IMR-90 (cell line): ENCODE measurements at regions not wholly inside any gene's neighbourhood (a gene's known extent, or its start where the extent isn't known, plus 50 kb on each side); places are given as distances from the start of the nearest gene placed in this dataset.

Experiments used
- ATAC-seq: fragments of 200-7000 bp; cut with Tn5 transposase; 2 replicates; pipeline ENCODE4 v1.9.1; 2020; ENCODE audit warnings: low read depth, mild to moderate bottlenecking, moderate library complexity
- BruUV-seq: library from RNA; stranded (reverse); fragments of 400-500 nt; replicated peaks from 2 replicates; lab custom pipeline; 2021; lab: Mats Ljungman, UMichigan
- CTCF ChIA-PET: fragments of 300-600 bp; formaldehyde crosslinking; extraction: SDS; loops from one replicate; lab custom pipeline; 2021; ENCODE audit warnings: antibody characterized with exemption; lab: Yijun Ruan, JAX
- POLR2A ChIA-PET: fragments of 300-600 bp; sonication (Branson Sonifier 250); formaldehyde crosslinking; loops from one replicate; lab custom pipeline; 2022; ENCODE audit warnings: antibody characterized with exemption; ENCODE audit not compliant: unreplicated experiment; lab: Charles Lee
- DNase-seq: peaks from one replicate; pipeline ENCODE4 v3.0.0; 2013
- H2AFZ ChIP-seq: replicated peaks from 2 replicates; pipeline ENCODE3; 2013; ENCODE audit warnings: low read length, mild to moderate bottlenecking; ENCODE audit not compliant: poor library complexity
- H2AK5ac ChIP-seq: 2 replicates; pipeline ENCODE4 v1.6.1; 2013; ENCODE audit warnings: low read depth, low read length, inconsistent platforms
- H2AK9ac ChIP-seq: replicated peaks from 2 replicates; pipeline ENCODE3; 2013; ENCODE audit warnings: mild to moderate bottlenecking, low read depth, low read length, moderate library complexity; ENCODE audit not compliant: poor library complexity
- H2BK120ac ChIP-seq: 2 replicates; pipeline ENCODE4 v1.6.1; 2013; ENCODE audit warnings: low read depth, low read length, inconsistent platforms
- H2BK15ac ChIP-seq: 3 replicates; pipeline ENCODE4 v1.6.1; 2013; ENCODE audit warnings: low read depth, low read length, inconsistent platforms
- H2BK20ac ChIP-seq: 2 replicates; pipeline ENCODE4 v1.6.1; 2013; ENCODE audit warnings: low read depth, mild to moderate bottlenecking, inconsistent platforms, low read length, moderate library complexity
- H2BK5ac ChIP-seq: 2 replicates; pipeline ENCODE4 v1.6.1; 2013; ENCODE audit warnings: mild to moderate bottlenecking, low read depth, low read length, inconsistent platforms; ENCODE audit not compliant: poor library complexity, severe bottlenecking
- H3K14ac ChIP-seq: replicated peaks from 2 replicates; pipeline ENCODE4 v1.6.1; 2013; ENCODE audit warnings: low read depth, low read length, inconsistent platforms
- H3K18ac ChIP-seq: 2 replicates; pipeline ENCODE4 v1.6.1; 2013; ENCODE audit warnings: low read depth, low read length, control low read depth
- H3K23ac ChIP-seq: 2 replicates; pipeline ENCODE4 v1.6.1; 2013; ENCODE audit warnings: low read depth, low read length, inconsistent platforms
- H3K27ac ChIP-seq: 2 replicates; pipeline ENCODE4 v1.5.1; 2013; ENCODE audit warnings: mild to moderate bottlenecking, control low read depth, low read length; ENCODE audit not compliant: insufficient read depth
- H3K27me3 ChIP-seq: 2 replicates; pipeline ENCODE4 v1.6.1; 2013; ENCODE audit warnings: low read length; ENCODE audit not compliant: control insufficient read depth, insufficient read depth
- H3K36me3 ChIP-seq: 2 replicates; pipeline ENCODE4 v1.6.1; 2013; ENCODE audit warnings: low read length, mixed read lengths; ENCODE audit not compliant: control insufficient read depth, insufficient read depth
- H3K4ac ChIP-seq: 2 replicates; pipeline ENCODE4 v1.6.1; 2013; ENCODE audit warnings: low read depth, low read length, inconsistent platforms
- H3K4me1 ChIP-seq: 2 replicates; pipeline ENCODE4 v1.6.1; 2013; ENCODE audit warnings: low read length, mixed read lengths; ENCODE audit not compliant: control insufficient read depth, insufficient read depth
- H3K4me2 ChIP-seq: 2 replicates; pipeline ENCODE4 v1.6.1; 2013; ENCODE audit warnings: low read depth, mild to moderate bottlenecking, control low read depth, low read length, moderate library complexity
- H3K4me3 ChIP-seq: 2 replicates; pipeline ENCODE4 v1.5.1; 2013; ENCODE audit warnings: low read depth, mild to moderate bottlenecking, control low read depth, low read length, moderate library complexity; ENCODE audit not compliant: insufficient read depth
- H3K56ac ChIP-seq: 2 replicates; pipeline ENCODE4 v1.6.1; 2013; ENCODE audit warnings: low read length, inconsistent platforms; ENCODE audit not compliant: insufficient read depth; ENCODE audit errors: extremely low read depth
- H3K79me1 ChIP-seq, 2 experiments: 2 replicates each; pipeline ENCODE4 v1.6.1; 2013; ENCODE audit warnings: low read length in 2 of 2, inconsistent platforms in 1 of 2, low read depth in 1 of 2
- H3K9ac ChIP-seq: 2 replicates; pipeline ENCODE4 v1.6.1; 2013; ENCODE audit warnings: low read depth, low read length, control low read depth
- H3K9me1 ChIP-seq: 2 replicates; pipeline ENCODE4 v1.6.1; 2013; ENCODE audit warnings: low read length, inconsistent platforms; ENCODE audit not compliant: insufficient read depth
- H3K9me3 ChIP-seq: 2 replicates; pipeline ENCODE4 v1.6.1; 2013; ENCODE audit warnings: low read length; ENCODE audit not compliant: control insufficient read depth, insufficient read depth
- H4K20me1 ChIP-seq: 2 replicates; pipeline ENCODE4 v1.6.1; 2013; ENCODE audit warnings: low read length, inconsistent platforms; ENCODE audit not compliant: insufficient read depth
- H4K5ac ChIP-seq: 2 replicates; pipeline ENCODE4 v1.6.1; 2013; ENCODE audit warnings: mild to moderate bottlenecking, low read depth, low read length, control low read depth
- H4K8ac ChIP-seq, 2 experiments: 2 replicates each; pipeline ENCODE4 v1.6.1; 2013; ENCODE audit warnings: low read depth in 2 of 2, low read length in 2 of 2, control low read depth in 1 of 2, inconsistent platforms in 1 of 2
- H4K91ac ChIP-seq: 2 replicates; pipeline ENCODE4 v1.6.1; 2013; ENCODE audit warnings: low read depth, low read length, inconsistent platforms; ENCODE audit not compliant: insufficient read depth
- BHLHE40 ChIP-seq: fragments of 150-350 bp; IDR thresholded peaks from 2 replicates; pipeline ENCODE4 v1.6.1; 2016; ENCODE audit warnings: mild to moderate bottlenecking, low read depth, low read length
- CHD1 ChIP-seq: IDR thresholded peaks from 2 replicates; pipeline ENCODE4 v1.6.1; 2012; ENCODE audit warnings: low read depth, low read length, improper control_type of control experiment
- FOS ChIP-seq: fragments of 150-350 bp; IDR thresholded peaks from 2 replicates; pipeline ENCODE4 v1.6.1; 2016; ENCODE audit warnings: low read depth, low read length
- MAFK ChIP-seq: IDR thresholded peaks from 2 replicates; pipeline ENCODE4 v1.6.1; 2012; ENCODE audit warnings: low read depth, low read length, improper control_type of control experiment
- MAZ ChIP-seq: IDR thresholded peaks from 2 replicates; pipeline ENCODE4 v1.6.1; 2012; ENCODE audit warnings: low read depth, mild to moderate bottlenecking, low read length, improper control_type of control experiment, moderate library complexity, borderline replicate concordance
- NFE2L2 ChIP-seq: fragments of 150-350 bp; IDR thresholded peaks from 2 replicates; pipeline ENCODE4 v1.6.1; 2016; ENCODE audit warnings: low read depth, mild to moderate bottlenecking, low read length
- POLR2A ChIP-seq: IDR thresholded peaks from 2 replicates; pipeline ENCODE4 v1.6.1; 2012; ENCODE audit warnings: mild to moderate bottlenecking, low read depth, low read length
- RAD21 ChIP-seq: IDR thresholded peaks from 2 replicates; pipeline ENCODE4 v1.6.1; 2012; ENCODE audit warnings: low read length, improper control_type of control experiment
- RCOR1 ChIP-seq: IDR thresholded peaks from 2 replicates; pipeline ENCODE4 v1.6.1; 2012; ENCODE audit warnings: mild to moderate bottlenecking, low read length, improper control_type of control experiment; ENCODE audit not compliant: insufficient replicate concordance
- RFX5 ChIP-seq: IDR thresholded peaks from 2 replicates; pipeline ENCODE4 v1.8.0; 2012; ENCODE audit warnings: low read depth, mild to moderate bottlenecking, low read length, moderate library complexity
- SMC3 ChIP-seq: fragments of 150-350 bp; IDR thresholded peaks from 2 replicates; pipeline ENCODE4 v1.6.1; 2016; ENCODE audit warnings: low read depth, mild to moderate bottlenecking, antibody characterized with exemption, low read length, moderate library complexity
- WGBS, 2 experiments: methylation state at CpG; one replicate each; pipeline versions ENCODE4 v1.1.5 to v1.1.7; 2013; ENCODE audit warnings: missing lambda C conversion rate in 2 of 2; ENCODE audit not compliant: insufficient read length in 1 of 2; ENCODE audit errors: extremely low coverage in 2 of 2; 5-methylcytosine and 5-hydroxymethylcytosine counted together
- dilution Hi-C: fragments of 300-500 bp; cut with HindIII; formaldehyde crosslinking; loops from one replicate; pipeline ENCODE4 v1.14.3; 2018; ENCODE audit warnings: low sequenced_read_pairs; ENCODE audit not compliant: unreplicated experiment
- in situ Hi-C: fragments of 300-500 bp; cut with MboI; formaldehyde crosslinking; loops from 3 replicates; pipeline ENCODE4 v1.14.3; 2019; ENCODE audit warnings: low sequenced_read_pairs, inconsistent platforms, mixed read lengths
- intact Hi-C: fragments of 100-400 bp; cut with micrococcal nuclease; formaldehyde crosslinking; loops from 2 replicates; pipeline ENCODE4 v1.10.0; 2022
- TF ChIP-seq, protein P1 (sequence below): conservative IDR thresholded peaks from 2 replicates; pipeline ENCODE4 v1.5.1; 2012; ENCODE audit warnings: mild to moderate bottlenecking, low read depth, low read length, improper control_type of control experiment
- TF ChIP-seq, protein P2 (sequence below): fragments of 150-350 bp; IDR thresholded peaks from 2 replicates; pipeline ENCODE4 v1.6.1; 2016; ENCODE audit warnings: low read depth, mild to moderate bottlenecking, low read length, moderate library complexity, borderline replicate concordance

DNA sequence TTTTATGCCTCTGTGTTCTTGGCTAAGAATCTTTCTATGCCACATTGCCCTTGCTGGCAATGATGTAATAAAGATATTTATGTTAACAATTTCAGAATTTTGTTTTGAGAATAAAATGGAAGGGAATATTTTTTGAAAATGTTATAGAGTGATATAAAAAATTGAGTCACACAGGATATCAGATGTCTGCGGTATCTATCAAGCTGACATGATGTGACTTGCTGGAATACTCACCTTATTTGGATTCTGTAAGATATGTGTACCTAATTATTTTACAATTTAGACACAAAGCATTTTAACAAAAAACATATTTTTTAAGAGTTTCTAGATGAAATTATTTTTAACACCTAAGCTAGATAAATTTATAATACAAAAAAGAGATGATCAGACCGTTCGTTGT is 660.0 kb upstream of the B3GALT2 start:
- dilution Hi-C loops (no loop called here), in situ Hi-C loops (no loop called here), intact Hi-C loops (no loop called here)
- no peaks in the 10 kb centered on the region for H3K79me1 ChIP-seq
- no CpG with 5 or more reads among the region's 3 CpGs for WGBS, 2 experiments
- POLR2A ChIA-PET = no interaction called here
- DNase-seq = no peak
- no peaks in the 10 kb centered on the region; the same call in 1 of the 2 replicates for H3K4me1 ChIP-seq
- H3K23ac ChIP-seq = no peak overlapping the region
- H3K4me3 ChIP-seq = no peak overlapping the region
- no peak overlapping the region for H2BK5ac ChIP-seq
- H3K4me2 ChIP-seq = no peak overlapping the region
- H2BK120ac ChIP-seq = no peak overlapping the region
- H3K4ac ChIP-seq = no peak overlapping the region
- no peaks in the 10 kb centered on the region for H3K36me3 ChIP-seq
- TF ChIP-seq BHLHE40 (no peak), MAZ (no peak), SMC3 (no peak), MAFK (no peak), POLR2A (no peak), FOS (no peak), RAD21 (no peak), NFE2L2 (no peak), RCOR1 (no peak), RFX5 (no peak), CHD1 (no peak)
- TF ChIP-seq, protein P1, sequence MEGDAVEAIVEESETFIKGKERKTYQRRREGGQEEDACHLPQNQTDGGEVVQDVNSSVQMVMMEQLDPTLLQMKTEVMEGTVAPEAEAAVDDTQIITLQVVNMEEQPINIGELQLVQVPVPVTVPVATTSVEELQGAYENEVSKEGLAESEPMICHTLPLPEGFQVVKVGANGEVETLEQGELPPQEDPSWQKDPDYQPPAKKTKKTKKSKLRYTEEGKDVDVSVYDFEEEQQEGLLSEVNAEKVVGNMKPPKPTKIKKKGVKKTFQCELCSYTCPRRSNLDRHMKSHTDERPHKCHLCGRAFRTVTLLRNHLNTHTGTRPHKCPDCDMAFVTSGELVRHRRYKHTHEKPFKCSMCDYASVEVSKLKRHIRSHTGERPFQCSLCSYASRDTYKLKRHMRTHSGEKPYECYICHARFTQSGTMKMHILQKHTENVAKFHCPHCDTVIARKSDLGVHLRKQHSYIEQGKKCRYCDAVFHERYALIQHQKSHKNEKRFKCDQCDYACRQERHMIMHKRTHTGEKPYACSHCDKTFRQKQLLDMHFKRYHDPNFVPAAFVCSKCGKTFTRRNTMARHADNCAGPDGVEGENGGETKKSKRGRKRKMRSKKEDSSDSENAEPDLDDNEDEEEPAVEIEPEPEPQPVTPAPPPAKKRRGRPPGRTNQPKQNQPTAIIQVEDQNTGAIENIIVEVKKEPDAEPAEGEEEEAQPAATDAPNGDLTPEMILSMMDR = no peak
- TF ChIP-seq, protein P2, sequence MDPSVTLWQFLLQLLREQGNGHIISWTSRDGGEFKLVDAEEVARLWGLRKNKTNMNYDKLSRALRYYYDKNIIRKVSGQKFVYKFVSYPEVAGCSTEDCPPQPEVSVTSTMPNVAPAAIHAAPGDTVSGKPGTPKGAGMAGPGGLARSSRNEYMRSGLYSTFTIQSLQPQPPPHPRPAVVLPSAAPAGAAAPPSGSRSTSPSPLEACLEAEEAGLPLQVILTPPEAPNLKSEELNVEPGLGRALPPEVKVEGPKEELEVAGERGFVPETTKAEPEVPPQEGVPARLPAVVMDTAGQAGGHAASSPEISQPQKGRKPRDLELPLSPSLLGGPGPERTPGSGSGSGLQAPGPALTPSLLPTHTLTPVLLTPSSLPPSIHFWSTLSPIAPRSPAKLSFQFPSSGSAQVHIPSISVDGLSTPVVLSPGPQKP = no peak
- H3K18ac ChIP-seq = no peak overlapping the region
- no peak overlapping the region for H2AFZ ChIP-seq
- H3K56ac ChIP-seq = no peak overlapping the region
- ATAC-seq = no peak
- no peak overlapping the region for H4K8ac ChIP-seq
- no peak overlapping the region for H2AK5ac ChIP-seq
- no peak overlapping the region for H3K9ac ChIP-seq
- no peaks in the 10 kb centered on the region for H3K9me1 ChIP-seq
- no peak overlapping the region for H3K27ac ChIP-seq
- no peak overlapping the region for H2BK20ac ChIP-seq
- BruUV-seq = no TSS peak
- H4K20me1 ChIP-seq = no peaks in the 10 kb centered on the region
- CTCF ChIA-PET = no interaction called here
- no peak overlapping the region for H3K14ac ChIP-seq
- no peak overlapping the region for H4K5ac ChIP-seq
- H4K91ac ChIP-seq = no peak overlapping the region
- no peak overlapping the region for H2BK15ac ChIP-seq
- no peak overlapping the region for H2AK9ac ChIP-seq
- H3K27me3 ChIP-seq = no peaks in the 10 kb centered on the region
- no peaks in the 10 kb centered on the region for H3K9me3 ChIP-seq
